Muscle layer of duodenum (tissue), 2 donors: ENCODE measurements at regions not wholly inside any gene's neighbourhood (a gene's known extent, or its start where the extent isn't known, plus 50 kb on each side); places are given as distances from the start of the nearest gene placed in this dataset.
"Not testable (repeated sequence)": the region's sequence is repeated elsewhere in the genome, so short reads cannot be mapped to it uniquely, and the experiment has no call there.

Experiments used
- H3K27ac ChIP-seq: one replicate; pipeline ENCODE4 v1.7.0; 2013; ENCODE audit warnings: mild to moderate bottlenecking, low read length
- H3K27me3 ChIP-seq: one replicate; pipeline ENCODE4 v1.7.0; 2013; ENCODE audit warnings: low read depth, mild to moderate bottlenecking, control low read depth, low read length
- H3K36me3 ChIP-seq, 2 donors: one replicate each; pipeline ENCODE4 v1.7.0; 2013; ENCODE audit warnings: low read length in 2 of 2, control low read depth in 1 of 2, mild to moderate bottlenecking in 1 of 2; ENCODE audit not compliant: insufficient read depth in 2 of 2, control insufficient read depth in 1 of 2
- H3K4me1 ChIP-seq, 2 donors: one replicate each; pipeline ENCODE4 v1.7.0; 2013; ENCODE audit warnings: low read length in 2 of 2, mild to moderate bottlenecking in 2 of 2, control low read depth in 1 of 2, moderate library complexity in 1 of 2; ENCODE audit not compliant: insufficient read depth in 2 of 2, control insufficient read depth in 1 of 2
- H3K4me3 ChIP-seq, 2 donors: one replicate each; pipeline ENCODE4 v1.7.0; 2013; ENCODE audit warnings: low read length in 2 of 2, low read depth in 1 of 2, mild to moderate bottlenecking in 1 of 2
- H3K9me3 ChIP-seq, 2 donors: one replicate each; pipeline ENCODE4 v1.7.0; 2013; ENCODE audit warnings: low read length in 2 of 2, control low read depth in 1 of 2, mild to moderate bottlenecking in 1 of 2; ENCODE audit not compliant: control insufficient read depth in 1 of 2
- donor health status: healthy.

GRCh38 chr17:5976251-5976650 lies 93.9 kb upstream of the WSCD1 start:
- H3K36me3 ChIP-seq, result no peaks in the 10 kb centered on the region
- H3K27ac ChIP-seq, result no peak overlapping the region

GRCh38 chr17:5978496-5978895 lies 91.7 kb upstream of the WSCD1 start:
- H3K4me3 ChIP-seq, result no peak overlapping the region
- H3K9me3 ChIP-seq, result peaks cover 0 to 14% of the 10 kb centered on the region in 2 donors
- no peaks in the 10 kb centered on the region for H3K4me1 ChIP-seq
- no peaks in the 10 kb centered on the region for H3K27me3 ChIP-seq
- H3K27ac ChIP-seq, result no peak overlapping the region
- H3K36me3 ChIP-seq, result no peaks in the 10 kb centered on the region

More at GRCh38 chr17:5976251-5976650, 93.9 kb upstream of the WSCD1 start:
- Histone ChIP-seq H3K4me3 (no peak overlapping the region), H3K9me3 (peaks cover 0 to 22% of the 10 kb centered on the region in 2 donors), H3K27me3 (no peaks in the 10 kb centered on the region), H3K4me1 (no peaks in the 10 kb centered on the region)

GRCh38 chr17:5980941-5981340 lies 89.2 kb upstream of the WSCD1 start:
- H3K4me3 ChIP-seq, result no peak overlapping the region
- no peaks in the 10 kb centered on the region for H3K27me3 ChIP-seq
- H3K4me1 ChIP-seq, result no peaks in the 10 kb centered on the region
- H3K27ac ChIP-seq, result no peak overlapping the region
- H3K9me3 ChIP-seq, result no peaks in the 10 kb centered on the region
- H3K36me3 ChIP-seq, result no peaks in the 10 kb centered on the region

GRCh38 chr17:5986644-5987043 lies 83.5 kb upstream of the WSCD1 start:
- no peaks in the 10 kb centered on the region for H3K9me3 ChIP-seq
- no peaks in the 10 kb centered on the region for H3K36me3 ChIP-seq
- H3K27me3 ChIP-seq, result no peaks in the 10 kb centered on the region
- no peak overlapping the region for H3K27ac ChIP-seq
- no peaks in the 10 kb centered on the region for H3K4me1 ChIP-seq
- H3K4me3 ChIP-seq, result no peak overlapping the region

- H3K9me3 ChIP-seq, result no peaks in the 10 kb centered on the region
- no peaks in the 10 kb centered on the region for H3K27me3 ChIP-seq
- H3K27ac ChIP-seq, result no peak overlapping the region
- H3K36me3 ChIP-seq, result no peaks in the 10 kb centered on the region
- H3K4me1 ChIP-seq, result no peaks in the 10 kb centered on the region
- H3K4me3 ChIP-seq, result no peak overlapping the region
Observed at GRCh38 chr17:6000426-6000825, 69.8 kb upstream of the WSCD1 start.

- not testable (repeated sequence) for H3K4me3 ChIP-seq, H3K36me3 ChIP-seq, H3K9me3 ChIP-seq, H3K4me1 ChIP-seq, H3K27ac ChIP-seq, H3K27me3 ChIP-seq
Observed at GRCh38 chr17:6003221-6003620, 67.0 kb upstream of the WSCD1 start.

GRCh38 chr17:6005939-6006338 lies 64.2 kb upstream of the WSCD1 start:
- no peaks in the 10 kb centered on the region for H3K27me3 ChIP-seq
- H3K27ac ChIP-seq, result no peak overlapping the region
- H3K36me3 ChIP-seq, result no peaks in the 10 kb centered on the region
- H3K4me3 ChIP-seq, result no peak overlapping the region
- no peaks in the 10 kb centered on the region for H3K9me3 ChIP-seq
- H3K4me1 ChIP-seq, result no peaks in the 10 kb centered on the region

GRCh38 chr17:6011206-6011605 lies 59.0 kb upstream of the WSCD1 start:
- Histone ChIP-seq H3K27ac (no peak overlapping the region), H3K36me3 (no peaks in the 10 kb centered on the region), H3K27me3 (no peaks in the 10 kb centered on the region), H3K4me3 (no peak overlapping the region), H3K4me1 (no peaks in the 10 kb centered on the region), H3K9me3 (peaks cover 0 to 6% of the 10 kb centered on the region in 2 donors)

- H3K4me3 ChIP-seq, result no peak overlapping the region
- H3K27me3 ChIP-seq, result no peaks in the 10 kb centered on the region
- H3K27ac ChIP-seq, result no peak overlapping the region
- H3K4me1 ChIP-seq, result no peaks in the 10 kb centered on the region
- H3K9me3 ChIP-seq, result no peaks in the 10 kb centered on the region
- no peaks in the 10 kb centered on the region for H3K36me3 ChIP-seq
Observed at GRCh38 chr17:6018788-6019187, 51.4 kb upstream of the WSCD1 start.

GRCh38 chr17:6019959-6020358 lies 50.2 kb upstream of the WSCD1 start:
- Histone ChIP-seq H3K27ac (no peak overlapping the region), H3K4me1 (no peaks in the 10 kb centered on the region), H3K27me3 (no peaks in the 10 kb centered on the region), H3K36me3 (no peaks in the 10 kb centered on the region), H3K4me3 (no peak overlapping the region), H3K9me3 (no peaks in the 10 kb centered on the region)

GRCh38 chr17:6020376-6021010 lies 49.7 kb upstream of the WSCD1 start:
- Histone ChIP-seq H3K4me3 (no peak overlapping the region), H3K27ac (no peak overlapping the region), H3K27me3 (no peaks in the 10 kb centered on the region), H3K36me3 (no peaks in the 10 kb centered on the region), H3K4me1 (no peaks in the 10 kb centered on the region), H3K9me3 (no peaks in the 10 kb centered on the region)
